ENCODE measurements at regions not wholly inside any gene's neighbourhood (a gene's known extent, or its start where the extent isn't known, plus 50 kb on each side); places are given as distances from the start of the nearest gene placed in this dataset.

DNA sequence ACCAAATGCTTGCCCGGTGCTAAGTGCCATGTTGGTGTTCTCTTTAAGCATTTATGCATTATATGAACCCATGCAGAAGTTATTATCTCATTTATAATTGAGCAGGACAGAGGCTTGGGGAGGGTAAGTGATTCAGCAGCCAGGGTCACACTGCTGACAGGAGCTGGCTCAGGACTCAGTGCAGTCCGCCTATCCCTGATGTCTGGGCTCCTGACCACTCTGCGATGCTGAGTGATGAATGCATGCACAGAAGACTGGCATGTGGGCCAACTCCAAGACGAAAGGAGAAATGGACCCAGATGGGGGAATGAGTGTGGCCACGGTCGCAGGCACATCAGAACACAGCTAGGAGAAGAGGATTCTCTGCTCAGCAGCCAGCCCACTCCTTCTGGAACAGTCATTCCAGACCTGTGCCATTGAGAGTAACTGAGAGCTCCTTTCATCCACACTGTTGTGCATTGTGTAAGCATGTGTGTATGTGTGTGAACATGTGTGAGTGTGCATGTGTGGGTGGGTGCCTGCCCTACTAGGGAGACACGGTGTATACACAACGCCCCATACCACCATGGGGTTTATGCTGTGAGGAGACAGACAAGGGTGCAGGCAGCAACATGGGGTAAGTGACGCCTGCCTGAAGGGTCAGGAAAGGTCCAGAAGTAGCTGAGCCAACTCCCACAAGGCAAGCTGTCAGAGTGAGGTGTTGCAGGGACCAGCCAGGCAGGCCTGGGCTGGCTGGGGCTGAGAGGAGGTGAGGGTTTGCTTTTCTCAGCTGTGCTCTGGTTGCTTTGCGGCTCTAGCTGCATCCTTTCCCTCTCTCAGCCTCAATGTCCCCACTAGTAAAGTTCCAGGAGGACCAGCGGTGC lies 97.8 kb upstream of the PMEPA1 start:
- Mint-ChIP-seq H3K27me3 (ENCODE audit: insufficient read depth, low read depth, poor library complexity) (peaks cover 11% of the 10 kb centered on the region), H3K27ac (no peak overlapping the region), H3K9me3 (no peaks in the 10 kb centered on the region; the same call in 1 of the 3 replicates), H3K36me3 (ENCODE audit: low read depth) (no peaks in the 10 kb centered on the region), H3K4me1 (peaks cover 25% of the 10 kb centered on the region), H3K4me3 (no peak overlapping the region)
- Histone ChIP-seq H3K27me3 (ENCODE audit: insufficient read depth) (no peaks in the 10 kb centered on the region), H3K36me3 (ENCODE audit: insufficient read depth) (no peaks in the 10 kb centered on the region), H3K4me3 (no peak overlapping the region), H3K9me2 (ENCODE audit: insufficient read depth) (no peaks in the 10 kb centered on the region), H3K4me1 (ENCODE audit: insufficient read depth) (peaks cover 10% of the 10 kb centered on the region; the same call in 1 of the 2 replicates), H3K4me2 (no peak overlapping the region), H4K20me1 (replicated peaks; ENCODE audit: insufficient read depth) (no peaks in the 10 kb centered on the region), H3F3A (replicated peaks; ENCODE audit: low read depth) (no peaks in the 10 kb centered on the region), H2AFZ (no peak overlapping the region), H3K79me2 (replicated peaks; ENCODE audit: insufficient read depth) (no peaks in the 10 kb centered on the region), H3K27ac (ENCODE audit: low read depth) (no peak overlapping the region)
- ATAC-seq (no peak), DNase-seq (ENCODE audit: low spot score) (no peak)
- TF ChIP-seq, protein P1, sequence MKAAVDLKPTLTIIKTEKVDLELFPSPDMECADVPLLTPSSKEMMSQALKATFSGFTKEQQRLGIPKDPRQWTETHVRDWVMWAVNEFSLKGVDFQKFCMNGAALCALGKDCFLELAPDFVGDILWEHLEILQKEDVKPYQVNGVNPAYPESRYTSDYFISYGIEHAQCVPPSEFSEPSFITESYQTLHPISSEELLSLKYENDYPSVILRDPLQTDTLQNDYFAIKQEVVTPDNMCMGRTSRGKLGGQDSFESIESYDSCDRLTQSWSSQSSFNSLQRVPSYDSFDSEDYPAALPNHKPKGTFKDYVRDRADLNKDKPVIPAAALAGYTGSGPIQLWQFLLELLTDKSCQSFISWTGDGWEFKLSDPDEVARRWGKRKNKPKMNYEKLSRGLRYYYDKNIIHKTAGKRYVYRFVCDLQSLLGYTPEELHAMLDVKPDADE (IDR thresholded peaks at IDR 0.05) = no peak
- TF ChIP-seq ZNF114 (CRISPR knock-in tag; IDR thresholded peaks at IDR 0.05) = no peak
- TF ChIP-seq STAT1 (IDR thresholded peaks at IDR 0.05; ENCODE audit: unreplicated experiment) = no peak

DNA sequence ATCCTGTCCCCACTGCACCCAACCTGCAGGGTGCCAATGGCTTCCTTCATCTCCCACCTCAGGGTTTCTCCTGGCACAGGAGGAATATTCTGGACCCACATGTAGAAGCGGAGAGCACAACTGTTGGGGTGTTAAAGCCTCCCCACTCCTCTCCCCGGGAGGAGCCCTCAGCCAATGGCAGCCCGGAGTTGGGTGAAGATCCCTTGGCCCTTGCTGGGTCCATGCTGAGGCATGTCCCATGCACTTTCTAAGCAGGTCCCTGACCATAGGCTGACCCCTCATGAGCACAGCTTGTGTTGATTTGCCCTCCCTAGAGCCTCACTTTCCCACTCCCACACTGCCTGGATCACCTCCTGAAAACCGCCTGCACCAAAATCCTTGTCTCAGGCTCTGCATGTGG lies 97.2 kb upstream of the PMEPA1 start:
- Histone ChIP-seq H3F3A (replicated peaks; ENCODE audit: low read depth) (no peaks in the 10 kb centered on the region), H4K20me1 (replicated peaks; ENCODE audit: insufficient read depth) (no peaks in the 10 kb centered on the region), H3K36me3 (ENCODE audit: insufficient read depth) (no peaks in the 10 kb centered on the region), H3K27me3 (ENCODE audit: insufficient read depth) (no peaks in the 10 kb centered on the region), H3K4me3 (no peak overlapping the region), H3K9me2 (ENCODE audit: insufficient read depth) (no peaks in the 10 kb centered on the region), H3K79me2 (replicated peaks; ENCODE audit: insufficient read depth) (no peaks in the 10 kb centered on the region), H2AFZ (no peak overlapping the region), H3K4me1 (ENCODE audit: insufficient read depth) (peaks cover 10% of the 10 kb centered on the region; the same call in 1 of the 2 replicates), H3K4me2 (no peak overlapping the region), H3K27ac (ENCODE audit: low read depth) (no peak overlapping the region)
- ATAC-seq (no peak), DNase-seq (ENCODE audit: low spot score) (no peak)
- Mint-ChIP-seq H3K27ac (no peak overlapping the region), H3K36me3 (ENCODE audit: low read depth) (no peaks in the 10 kb centered on the region), H3K4me3 (no peak overlapping the region), H3K4me1 (peaks cover 25% of the 10 kb centered on the region), H3K9me3 (no peaks in the 10 kb centered on the region; the same call in 1 of the 3 replicates), H3K27me3 (ENCODE audit: insufficient read depth, low read depth, poor library complexity) (peaks cover 10% of the 10 kb centered on the region)
- TF ChIP-seq JUNB (IDR thresholded peaks at IDR 0.05; ENCODE audit: unreplicated experiment) (no peak), STAT1 (IDR thresholded peaks at IDR 0.05; ENCODE audit: unreplicated experiment) (no peak), NANOG (IDR thresholded peaks at IDR 0.05; ENCODE audit: borderline replicate concordance) (no peak), CREB1 (CRISPR knock-in tag; IDR thresholded peaks at IDR 0.05; ENCODE audit: low read depth) (no peak), EZH2 (IDR thresholded peaks at IDR 0.05; ENCODE audit: low read depth, unreplicated experiment) (no peak), ZNF114 (CRISPR knock-in tag; IDR thresholded peaks at IDR 0.05) (no peak), EZH2phosphoT487 (IDR thresholded peaks at IDR 0.05; ENCODE audit: unreplicated experiment) (no peak), ZNF331 (CRISPR knock-in tag; IDR thresholded peaks at IDR 0.05; ENCODE audit: low read depth) (no peak), POLR2AphosphoS5 (IDR thresholded peaks at IDR 0.05; ENCODE audit: low read depth) (no peak)
- TF ChIP-seq, protein P2, sequence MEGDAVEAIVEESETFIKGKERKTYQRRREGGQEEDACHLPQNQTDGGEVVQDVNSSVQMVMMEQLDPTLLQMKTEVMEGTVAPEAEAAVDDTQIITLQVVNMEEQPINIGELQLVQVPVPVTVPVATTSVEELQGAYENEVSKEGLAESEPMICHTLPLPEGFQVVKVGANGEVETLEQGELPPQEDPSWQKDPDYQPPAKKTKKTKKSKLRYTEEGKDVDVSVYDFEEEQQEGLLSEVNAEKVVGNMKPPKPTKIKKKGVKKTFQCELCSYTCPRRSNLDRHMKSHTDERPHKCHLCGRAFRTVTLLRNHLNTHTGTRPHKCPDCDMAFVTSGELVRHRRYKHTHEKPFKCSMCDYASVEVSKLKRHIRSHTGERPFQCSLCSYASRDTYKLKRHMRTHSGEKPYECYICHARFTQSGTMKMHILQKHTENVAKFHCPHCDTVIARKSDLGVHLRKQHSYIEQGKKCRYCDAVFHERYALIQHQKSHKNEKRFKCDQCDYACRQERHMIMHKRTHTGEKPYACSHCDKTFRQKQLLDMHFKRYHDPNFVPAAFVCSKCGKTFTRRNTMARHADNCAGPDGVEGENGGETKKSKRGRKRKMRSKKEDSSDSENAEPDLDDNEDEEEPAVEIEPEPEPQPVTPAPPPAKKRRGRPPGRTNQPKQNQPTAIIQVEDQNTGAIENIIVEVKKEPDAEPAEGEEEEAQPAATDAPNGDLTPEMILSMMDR (conservative IDR thresholded peaks at IDR 0.05; ENCODE audit: low read depth in 2 of 2) = no peak
- TF ChIP-seq, protein P3, sequence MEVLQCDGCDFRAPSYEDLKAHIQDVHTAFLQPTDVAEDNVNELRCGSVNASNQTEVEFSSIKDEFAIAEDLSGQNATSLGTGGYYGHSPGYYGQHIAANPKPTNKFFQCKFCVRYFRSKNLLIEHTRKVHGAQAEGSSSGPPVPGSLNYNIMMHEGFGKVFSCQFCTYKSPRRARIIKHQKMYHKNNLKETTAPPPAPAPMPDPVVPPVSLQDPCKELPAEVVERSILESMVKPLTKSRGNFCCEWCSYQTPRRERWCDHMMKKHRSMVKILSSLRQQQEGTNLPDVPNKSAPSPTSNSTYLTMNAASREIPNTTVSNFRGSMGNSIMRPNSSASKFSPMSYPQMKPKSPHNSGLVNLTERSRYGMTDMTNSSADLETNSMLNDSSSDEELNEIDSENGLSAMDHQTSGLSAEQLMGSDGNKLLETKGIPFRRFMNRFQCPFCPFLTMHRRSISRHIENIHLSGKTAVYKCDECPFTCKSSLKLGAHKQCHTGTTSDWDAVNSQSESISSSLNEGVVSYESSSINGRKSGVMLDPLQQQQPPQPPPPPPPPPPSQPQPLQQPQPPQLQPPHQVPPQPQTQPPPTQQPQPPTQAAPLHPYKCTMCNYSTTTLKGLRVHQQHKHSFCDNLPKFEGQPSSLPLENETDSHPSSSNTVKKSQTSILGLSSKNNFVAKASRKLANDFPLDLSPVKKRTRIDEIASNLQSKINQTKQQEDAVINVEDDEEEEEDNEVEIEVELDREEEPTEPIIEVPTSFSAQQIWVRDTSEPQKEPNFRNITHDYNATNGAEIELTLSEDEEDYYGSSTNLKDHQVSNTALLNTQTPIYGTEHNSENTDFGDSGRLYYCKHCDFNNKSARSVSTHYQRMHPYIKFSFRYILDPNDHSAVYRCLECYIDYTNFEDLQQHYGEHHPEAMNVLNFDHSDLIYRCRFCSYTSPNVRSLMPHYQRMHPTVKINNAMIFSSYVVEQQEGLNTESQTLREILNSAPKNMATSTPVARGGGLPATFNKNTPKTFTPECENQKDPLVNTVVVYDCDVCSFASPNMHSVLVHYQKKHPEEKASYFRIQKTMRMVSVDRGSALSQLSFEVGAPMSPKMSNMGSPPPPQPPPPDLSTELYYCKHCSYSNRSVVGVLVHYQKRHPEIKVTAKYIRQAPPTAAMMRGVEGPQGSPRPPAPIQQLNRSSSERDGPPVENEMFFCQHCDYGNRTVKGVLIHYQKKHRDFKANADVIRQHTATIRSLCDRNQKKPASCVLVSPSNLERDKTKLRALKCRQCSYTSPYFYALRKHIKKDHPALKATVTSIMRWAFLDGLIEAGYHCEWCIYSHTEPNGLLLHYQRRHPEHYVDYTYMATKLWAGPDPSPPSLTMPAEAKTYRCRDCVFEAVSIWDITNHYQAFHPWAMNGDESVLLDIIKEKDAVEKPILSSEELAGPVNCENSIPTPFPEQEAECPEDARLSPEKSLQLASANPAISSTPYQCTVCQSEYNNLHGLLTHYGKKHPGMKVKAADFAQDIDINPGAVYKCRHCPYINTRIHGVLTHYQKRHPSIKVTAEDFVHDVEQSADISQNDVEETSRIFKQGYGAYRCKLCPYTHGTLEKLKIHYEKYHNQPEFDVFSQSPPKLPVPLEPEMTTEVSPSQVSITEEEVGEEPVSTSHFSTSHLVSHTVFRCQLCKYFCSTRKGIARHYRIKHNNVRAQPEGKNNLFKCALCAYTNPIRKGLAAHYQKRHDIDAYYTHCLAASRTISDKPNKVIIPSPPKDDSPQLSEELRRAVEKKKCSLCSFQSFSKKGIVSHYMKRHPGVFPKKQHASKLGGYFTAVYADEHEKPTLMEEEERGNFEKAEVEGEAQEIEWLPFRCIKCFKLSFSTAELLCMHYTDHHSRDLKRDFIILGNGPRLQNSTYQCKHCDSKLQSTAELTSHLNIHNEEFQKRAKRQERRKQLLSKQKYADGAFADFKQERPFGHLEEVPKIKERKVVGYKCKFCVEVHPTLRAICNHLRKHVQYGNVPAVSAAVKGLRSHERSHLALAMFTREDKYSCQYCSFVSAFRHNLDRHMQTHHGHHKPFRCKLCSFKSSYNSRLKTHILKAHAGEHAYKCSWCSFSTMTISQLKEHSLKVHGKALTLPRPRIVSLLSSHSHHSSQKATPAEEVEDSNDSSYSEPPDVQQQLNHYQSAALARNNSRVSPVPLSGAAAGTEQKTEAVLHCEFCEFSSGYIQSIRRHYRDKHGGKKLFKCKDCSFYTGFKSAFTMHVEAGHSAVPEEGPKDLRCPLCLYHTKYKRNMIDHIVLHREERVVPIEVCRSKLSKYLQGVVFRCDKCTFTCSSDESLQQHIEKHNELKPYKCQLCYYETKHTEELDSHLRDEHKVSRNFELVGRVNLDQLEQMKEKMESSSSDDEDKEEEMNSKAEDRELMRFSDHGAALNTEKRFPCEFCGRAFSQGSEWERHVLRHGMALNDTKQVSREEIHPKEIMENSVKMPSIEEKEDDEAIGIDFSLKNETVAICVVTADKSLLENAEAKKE (CRISPR knock-in tag; IDR thresholded peaks at IDR 0.05) = no peak
